ENCODE measurements at regions not wholly inside any gene's neighbourhood (a gene's known extent, or its start where the extent isn't known, plus 50 kb on each side); places are given as distances from the start of the nearest gene placed in this dataset.

DNA sequence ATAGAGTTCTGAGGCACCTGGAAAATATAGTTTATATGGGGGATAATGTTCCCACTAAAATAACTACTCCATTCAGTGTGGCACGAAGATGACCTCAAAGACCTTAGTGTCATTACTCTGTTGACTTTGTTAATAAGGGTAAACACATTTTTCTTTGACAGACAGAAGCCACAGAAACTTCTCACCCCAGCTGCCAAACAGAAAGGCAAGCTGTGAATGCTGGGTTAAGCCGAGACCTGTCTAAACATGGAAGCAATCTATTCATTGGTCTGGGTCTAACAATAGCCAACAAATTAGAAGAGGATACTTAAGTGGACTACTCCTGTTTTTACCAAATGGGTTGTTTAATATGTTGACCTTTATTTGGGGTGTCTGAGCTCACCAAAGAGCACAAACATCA, 171.4 kb downstream of the TLE1 start:
- Histone ChIP-seq H3K9me3 (replicated peaks in 1 of 11) (no peaks in the 10 kb centered on the region; a peak in 1 of 22 replicates), H3K4me1 (peaks cover 0 to 5% (median 2%) of the 10 kb centered on the region in 10 experiments; a peak in 4 of 20 replicates), H3K4me2 (no peak overlapping the region), H3K36me3 (no peaks in the 10 kb centered on the region), H4K20me1 (no peaks in the 10 kb centered on the region), H3K27ac (no peak overlapping the region), H3K27me3 (no peaks in the 10 kb centered on the region), H3K4me3 (no peak overlapping the region), H3K9ac (no peak overlapping the region)
- TF ChIP-seq Cebpa-rat (IDR thresholded peaks at IDR 0.05) = no peak

GRCh38 chr9:81513059-81513458, 176.3 kb downstream of the TLE1 start:
- TF ChIP-seq Cebpa-rat (IDR thresholded peaks at IDR 0.05) = no peak
- Histone ChIP-seq H3K4me3 (no peak overlapping the region), H3K27ac (no peak overlapping the region), H3K27me3 (no peaks in the 10 kb centered on the region), H3K9ac (no peak overlapping the region), H3K4me1 (no peaks in the 10 kb centered on the region), H3K4me2 (no peak overlapping the region), H3K36me3 (no peaks in the 10 kb centered on the region), H3K9me3 (replicated peaks in 1 of 11) (peaks cover 5 to 16% (median 10%) of the 10 kb centered on the region in 11 experiments; a peak in 19 of 22 replicates), H4K20me1 (no peaks in the 10 kb centered on the region)

- Histone ChIP-seq H3K4me1 (no peaks in the 10 kb centered on the region), H3K9me3 (replicated peaks in 1 of 11) (peaks cover 9 to 20% (median 14%) of the 10 kb centered on the region in 11 experiments; a peak in 21 of 22 replicates), H4K20me1 (no peaks in the 10 kb centered on the region), H3K4me3 (no peak overlapping the region), H3K27me3 (no peaks in the 10 kb centered on the region), H3K9ac (no peak overlapping the region), H3K4me2 (no peak overlapping the region), H3K36me3 (no peaks in the 10 kb centered on the region), H3K27ac (no peak overlapping the region)
- no peak for TF ChIP-seq Cebpa-rat (IDR thresholded peaks at IDR 0.05)
These were observed 176.7 kb downstream of the TLE1 start for GRCh38 chr9:81512641-81513040.

DNA sequence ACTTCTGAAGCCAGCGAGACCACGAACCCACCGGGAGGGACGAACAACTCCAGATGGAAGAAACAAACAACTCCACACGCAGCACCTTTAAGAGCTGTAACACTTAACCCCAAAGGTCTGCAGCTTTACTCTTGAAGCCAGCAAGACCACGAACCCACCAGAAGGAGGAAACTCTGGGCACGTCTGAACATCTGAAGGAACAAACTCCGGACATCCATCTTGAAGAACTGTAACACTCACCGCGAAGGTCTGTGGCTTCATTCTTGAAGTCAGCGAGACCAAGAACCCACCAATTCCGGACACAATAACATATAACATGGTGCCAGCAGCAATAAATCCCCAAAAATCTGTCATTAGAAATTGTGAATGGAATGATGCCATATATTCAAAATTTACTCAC, 180.9 kb downstream of the TLE1 start:
- peaks cover 16 to 28% (median 21%) of the 10 kb centered on the region in 11 experiments for H3K9me3 ChIP-seq (replicated peaks in 1 of 11)
- no peak overlapping the region for H3K4me2 ChIP-seq
- TF ChIP-seq Cebpa-rat (IDR thresholded peaks at IDR 0.05) = no peak
- no peak overlapping the region for H3K4me3 ChIP-seq
- H3K9ac ChIP-seq = no peak overlapping the region
- H3K27me3 ChIP-seq = no peaks in the 10 kb centered on the region
- no peaks in the 10 kb centered on the region for H3K36me3 ChIP-seq
- no peaks in the 10 kb centered on the region for H4K20me1 ChIP-seq
- H3K27ac ChIP-seq = no peak overlapping the region
- H3K4me1 ChIP-seq = no peaks in the 10 kb centered on the region

DNA sequence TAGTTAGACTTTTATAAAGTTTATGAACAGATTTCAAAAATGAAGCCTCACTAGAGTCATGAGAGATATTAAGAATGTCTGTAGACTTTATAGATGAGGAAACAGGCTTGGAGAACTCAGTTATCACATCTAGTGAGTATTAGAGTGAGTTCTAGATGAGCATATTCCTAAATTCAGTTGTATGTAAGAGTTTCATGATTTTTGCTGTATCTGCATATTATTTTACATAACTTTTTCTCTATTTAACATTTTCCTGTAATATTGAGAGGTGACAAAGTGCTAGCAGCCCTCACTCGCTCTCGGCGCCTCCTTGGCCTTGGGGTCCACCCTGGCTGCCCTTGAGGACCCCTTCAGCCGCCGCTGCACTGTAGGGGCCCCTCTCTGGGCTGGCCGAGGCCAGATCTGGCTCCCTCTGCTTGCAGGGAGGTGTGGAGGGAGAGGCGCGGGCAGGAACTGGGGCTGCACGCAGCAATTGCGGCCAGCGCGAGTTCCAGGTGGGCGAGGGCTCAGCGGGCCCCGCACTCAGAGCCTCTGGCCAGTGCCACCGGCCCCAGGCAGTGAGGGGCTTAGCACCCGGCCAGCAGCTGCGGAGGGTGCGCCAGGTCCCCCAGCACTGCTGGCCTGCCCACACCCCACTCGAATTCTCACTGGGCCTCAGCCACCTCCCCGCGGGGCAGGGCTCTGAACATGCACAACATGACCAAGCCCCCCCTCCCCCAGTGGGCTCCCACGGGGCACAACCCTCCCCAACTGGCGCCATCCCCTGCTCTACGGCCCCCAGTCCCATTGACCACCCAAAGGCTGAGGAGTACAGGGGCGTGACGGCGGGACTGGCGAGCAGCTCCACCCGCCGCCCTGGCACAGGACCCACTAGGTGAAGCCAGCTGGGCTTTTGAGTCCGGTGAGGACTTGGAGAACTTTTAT, 182.1 kb downstream of the TLE1 start:
- TF ChIP-seq Cebpa-rat (IDR thresholded peaks at IDR 0.05) = no peak
- no peaks in the 10 kb centered on the region for H4K20me1 ChIP-seq
- peaks cover 16 to 28% (median 21%) of the 10 kb centered on the region in 11 experiments for H3K9me3 ChIP-seq (replicated peaks in 1 of 11)
- no peak overlapping the region for H3K9ac ChIP-seq
- H3K4me2 ChIP-seq = no peak overlapping the region
- H3K4me1 ChIP-seq = no peaks in the 10 kb centered on the region
- no peaks in the 10 kb centered on the region for H3K36me3 ChIP-seq
- no peak overlapping the region for H3K4me3 ChIP-seq
- H3K27me3 ChIP-seq = no peaks in the 10 kb centered on the region
- H3K27ac ChIP-seq = no peak overlapping the region

DNA sequence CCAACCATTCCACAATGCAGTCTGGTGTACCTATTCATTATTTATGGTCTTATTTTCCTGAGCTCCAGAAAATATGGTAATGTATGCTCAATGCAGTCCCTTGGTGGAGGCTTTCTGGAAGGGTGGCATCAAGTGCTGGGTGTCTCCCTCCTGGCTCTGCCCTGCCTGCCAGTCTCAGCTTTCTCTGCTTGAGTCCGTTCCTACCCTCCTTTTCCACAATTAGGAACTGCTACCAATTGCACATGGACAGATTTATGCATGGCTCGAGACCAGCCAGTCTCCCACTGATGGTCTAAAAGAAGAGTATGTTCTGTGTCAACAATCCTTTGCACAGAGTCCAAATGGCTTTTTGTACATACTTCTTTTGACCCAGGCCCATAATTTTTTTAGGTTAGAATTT, 189.8 kb downstream of the TLE1 start:
- Histone ChIP-seq H3K9ac (no peak overlapping the region), H3K4me2 (no peak overlapping the region)

GRCh38 chr9:81499021-81499454, 190.3 kb downstream of the TLE1 start:
- no peak overlapping the region for H3K9ac ChIP-seq
- no peaks in the 10 kb centered on the region for H3K4me1 ChIP-seq
- H3K4me3 ChIP-seq = no peak overlapping the region
- H3K9me3 ChIP-seq (replicated peaks in 1 of 11) = no peaks in the 10 kb centered on the region
- H3K36me3 ChIP-seq = no peaks in the 10 kb centered on the region
- no peak overlapping the region for H3K27ac ChIP-seq
- no peak overlapping the region for H3K4me2 ChIP-seq
- no peaks in the 10 kb centered on the region for H4K20me1 ChIP-seq
- H3K27me3 ChIP-seq = no peaks in the 10 kb centered on the region
- TF ChIP-seq Cebpa-rat (IDR thresholded peaks at IDR 0.05) = no peak

More for the DNA sequence above, 189.8 kb downstream of the TLE1 start:
- no peak for TF ChIP-seq Cebpa-rat (IDR thresholded peaks at IDR 0.05)
- Histone ChIP-seq H3K27ac (no peak overlapping the region), H3K4me1 (no peaks in the 10 kb centered on the region), H3K4me3 (no peak overlapping the region), H3K9me3 (replicated peaks in 1 of 11) (no peaks in the 10 kb centered on the region), H3K36me3 (no peaks in the 10 kb centered on the region), H4K20me1 (no peaks in the 10 kb centered on the region), H3K27me3 (no peaks in the 10 kb centered on the region)

GRCh38 chr9:81498576-81498975, 190.8 kb downstream of the TLE1 start:
- no peak for TF ChIP-seq Cebpa-rat (IDR thresholded peaks at IDR 0.05)
- no peak overlapping the region for H3K4me2 ChIP-seq
- no peaks in the 10 kb centered on the region for H3K36me3 ChIP-seq
- no peaks in the 10 kb centered on the region for H3K4me1 ChIP-seq
- no peak overlapping the region for H3K9ac ChIP-seq
- no peaks in the 10 kb centered on the region for H3K9me3 ChIP-seq (replicated peaks in 1 of 11)
- no peak overlapping the region for H3K27ac ChIP-seq
- H3K27me3 ChIP-seq = no peaks in the 10 kb centered on the region
- H3K4me3 ChIP-seq = no peak overlapping the region
- H4K20me1 ChIP-seq = no peaks in the 10 kb centered on the region

DNA sequence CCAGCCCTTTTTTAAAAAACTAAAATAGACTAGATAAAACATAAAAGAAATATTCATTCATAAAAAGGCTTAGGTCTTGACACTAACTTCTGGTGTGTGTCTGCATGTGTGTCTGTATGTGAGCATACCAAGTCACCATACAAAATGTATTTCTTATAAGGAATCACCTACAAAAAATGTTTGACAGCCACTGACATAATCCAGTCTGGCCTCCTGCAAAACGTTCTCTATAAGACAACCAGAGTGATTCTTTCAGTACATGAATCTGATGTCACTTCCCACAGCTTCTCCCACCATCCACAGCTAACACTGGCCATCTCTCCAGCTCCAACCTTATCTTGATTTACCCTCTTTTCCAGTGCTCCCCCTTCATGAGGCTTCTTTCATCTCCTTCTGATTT, 192.3 kb downstream of the TLE1 start:
- Histone ChIP-seq H4K20me1 (no peaks in the 10 kb centered on the region), H3K27me3 (no peaks in the 10 kb centered on the region), H3K27ac (no peak overlapping the region), H3K4me3 (no peak overlapping the region), H3K9ac (no peak overlapping the region), H3K4me2 (no peak overlapping the region), H3K4me1 (peaks cover 0 to 8% (median 5%) of the 10 kb centered on the region in 10 experiments; a peak in 7 of 20 replicates), H3K9me3 (replicated peaks in 1 of 11) (no peaks in the 10 kb centered on the region), H3K36me3 (no peaks in the 10 kb centered on the region)
- TF ChIP-seq Cebpa-rat (IDR thresholded peaks at IDR 0.05) = no peak

All from BLaER1 treated with 17β-estradiol and CSF1 and Interleukin-3, amounts not matched to agents 10 nM and 100 nM (cell line).